ENCODE measurements at regions not wholly inside any gene's neighbourhood (a gene's known extent, or its start where the extent isn't known, plus 50 kb on each side); places are given as distances from the start of the nearest gene placed in this dataset.

DNA sequence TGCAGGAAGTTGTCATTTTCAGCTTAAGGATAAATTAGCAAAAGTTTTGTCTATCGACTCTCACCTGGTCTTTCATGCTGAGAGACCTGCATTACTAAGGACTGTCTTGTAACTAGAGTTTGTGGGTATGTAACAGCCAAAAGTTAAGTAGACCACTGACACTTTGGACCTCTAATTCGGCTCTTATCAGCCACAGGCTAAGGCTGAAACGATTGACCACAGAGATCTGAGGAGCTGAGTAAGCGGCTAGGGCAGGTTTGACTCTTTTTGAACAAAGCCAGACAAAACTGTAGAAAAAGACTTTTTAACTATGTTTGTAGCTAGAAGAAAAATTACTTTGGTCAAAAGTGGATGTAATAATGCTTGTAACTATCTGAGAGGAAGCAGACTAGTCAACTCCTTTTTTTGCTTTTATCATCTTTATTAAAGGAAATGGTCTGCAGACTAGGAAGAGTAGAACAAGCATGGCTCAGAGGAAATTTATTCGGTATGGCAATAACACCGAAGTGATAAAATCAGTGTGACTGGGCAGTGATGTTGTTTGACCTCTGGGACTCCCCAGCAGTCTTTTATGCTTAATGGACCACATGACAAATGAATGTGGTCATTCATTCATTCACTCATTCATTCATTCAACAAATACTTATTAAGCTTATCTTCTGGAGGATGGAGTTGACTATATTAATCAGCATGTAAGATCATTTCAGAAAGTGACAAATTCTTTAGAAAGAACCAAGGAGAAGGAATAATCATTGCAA is 725.0 kb upstream of the HS3ST5 start:
- Mint-ChIP-seq H3K27me3 (ENCODE audit: insufficient read depth, unreplicated experiment) (no peaks in the 10 kb centered on the region), H3K27ac (ENCODE audit: low read depth, unreplicated experiment) (no peak overlapping the region), H3K36me3 (ENCODE audit: insufficient read depth, unreplicated experiment) (no peaks in the 10 kb centered on the region), H3K4me3 (ENCODE audit: unreplicated experiment) (no peak overlapping the region), H3K9me3 (ENCODE audit: unreplicated experiment) (peaks cover 8% of the 10 kb centered on the region), H3K4me1 (ENCODE audit: insufficient read depth, unreplicated experiment) (peaks cover 4% of the 10 kb centered on the region)
- no peak for DNase-seq (ENCODE audit: unreplicated experiment)
- no TSS peak for BruUV-seq (replicated peaks)
- ChIA-PET POLR2A (no interaction called here), CTCF (no interaction called here)
- no peak for TF ChIP-seq CTCF (IDR thresholded peaks at IDR 0.05; ENCODE audit: unreplicated experiment)
- intact Hi-C loops (cut with micrococcal nuclease), result no loop called here

- H3K27me3 Mint-ChIP-seq (ENCODE audit: insufficient read depth, unreplicated experiment), result no peaks in the 10 kb centered on the region
- no peak overlapping the region for H3K4me3 Mint-ChIP-seq (ENCODE audit: unreplicated experiment)
- no peak for DNase-seq (ENCODE audit: unreplicated experiment)
- no peaks in the 10 kb centered on the region for H3K4me1 Mint-ChIP-seq (ENCODE audit: insufficient read depth, unreplicated experiment)
- no peaks in the 10 kb centered on the region for H3K36me3 Mint-ChIP-seq (ENCODE audit: insufficient read depth, unreplicated experiment)
- no peaks in the 10 kb centered on the region for H3K9me3 Mint-ChIP-seq (ENCODE audit: unreplicated experiment)
- BruUV-seq (replicated peaks), result no TSS peak
- intact Hi-C loops (cut with micrococcal nuclease), result no loop called here
- ChIA-PET CTCF (no interaction called here), POLR2A (no interaction called here)
- H3K27ac Mint-ChIP-seq (ENCODE audit: low read depth, unreplicated experiment), result no peak overlapping the region
- TF ChIP-seq CTCF (IDR thresholded peaks at IDR 0.05; ENCODE audit: unreplicated experiment), result no peak
Measured at GRCh38 chr6:115064680-115065079, 721.9 kb upstream of the HS3ST5 start.

- TF ChIP-seq CTCF (IDR thresholded peaks at IDR 0.05; ENCODE audit: unreplicated experiment), result no peak
- ChIA-PET CTCF (no interaction called here), POLR2A (no interaction called here)
- Mint-ChIP-seq H3K9me3 (ENCODE audit: unreplicated experiment) (no peaks in the 10 kb centered on the region), H3K27ac (ENCODE audit: low read depth, unreplicated experiment) (no peak overlapping the region), H3K4me1 (ENCODE audit: insufficient read depth, unreplicated experiment) (no peaks in the 10 kb centered on the region), H3K27me3 (ENCODE audit: insufficient read depth, unreplicated experiment) (no peaks in the 10 kb centered on the region), H3K36me3 (ENCODE audit: insufficient read depth, unreplicated experiment) (no peaks in the 10 kb centered on the region), H3K4me3 (ENCODE audit: unreplicated experiment) (no peak overlapping the region)
- no TSS peak for BruUV-seq (replicated peaks)
- intact Hi-C loops (cut with micrococcal nuclease), result no loop called here
- no peak for DNase-seq (ENCODE audit: unreplicated experiment)
Measured at GRCh38 chr6:115060581-115060980, 717.8 kb upstream of the HS3ST5 start.

GRCh38 chr6:115058414-115059211 is 715.8 kb upstream of the HS3ST5 start:
- CTCF ChIA-PET, result no interaction called here

More at GRCh38 chr6:115058414-115059211, 715.8 kb upstream of the HS3ST5 start:
- POLR2A ChIA-PET, result no interaction called here
- no peak for DNase-seq (ENCODE audit: unreplicated experiment)
- no peaks in the 10 kb centered on the region for H3K9me3 Mint-ChIP-seq (ENCODE audit: unreplicated experiment)
- no TSS peak for BruUV-seq (replicated peaks)
- no peak overlapping the region for H3K4me3 Mint-ChIP-seq (ENCODE audit: unreplicated experiment)
- H3K27me3 Mint-ChIP-seq (ENCODE audit: insufficient read depth, unreplicated experiment), result peaks cover 16% of the 10 kb centered on the region
- H3K4me1 Mint-ChIP-seq (ENCODE audit: insufficient read depth, unreplicated experiment), result no peaks in the 10 kb centered on the region
- intact Hi-C loops (cut with micrococcal nuclease), result no loop called here
- TF ChIP-seq CTCF (IDR thresholded peaks at IDR 0.05; ENCODE audit: unreplicated experiment), result no peak
- no peak overlapping the region for H3K27ac Mint-ChIP-seq (ENCODE audit: low read depth, unreplicated experiment)
- no peaks in the 10 kb centered on the region for H3K36me3 Mint-ChIP-seq (ENCODE audit: insufficient read depth, unreplicated experiment)

Measured in MCF 10A (cell line).